ENCODE measurements at regions not wholly inside any gene's neighbourhood (a gene's known extent, or its start where the extent isn't known, plus 50 kb on each side); places are given as distances from the start of the nearest gene placed in this dataset.

- no peak for TF ChIP-seq CTCF (IDR thresholded peaks at IDR 0.05)
- peaks cover 0 to 10% of the 10 kb centered on the region in 2 donors for H3K4me1 ChIP-seq
- intact Hi-C loops (cut with DNase I) = no loop called here
- peak overlapping the region in 1 of 2 donors; percentile 36 for H3K27ac ChIP-seq
- no peaks in the 10 kb centered on the region for H3K9me3 ChIP-seq
- H3K27me3 ChIP-seq = no peaks in the 10 kb centered on the region
- DNase-seq (ENCODE audit: low spot score in 2 of 2) = no peak
- no peak overlapping the region for H3K4me3 ChIP-seq
- no peaks in the 10 kb centered on the region for H3K36me3 ChIP-seq
Measured at GRCh38 chr5:143987264-143987663, 175.3 kb downstream of the HMHB1 start.

- H3K36me3 ChIP-seq = no peaks in the 10 kb centered on the region
- no peak for TF ChIP-seq CTCF (IDR thresholded peaks at IDR 0.05)
- H3K27ac ChIP-seq = no peak overlapping the region
- intact Hi-C loops (cut with DNase I) = no loop called here
- no peak for DNase-seq (ENCODE audit: low spot score in 2 of 2)
- no peaks in the 10 kb centered on the region for H3K27me3 ChIP-seq
- H3K4me1 ChIP-seq = peaks cover 0 to 10% of the 10 kb centered on the region in 2 donors
- no peaks in the 10 kb centered on the region for H3K9me3 ChIP-seq
- H3K4me3 ChIP-seq = no peak overlapping the region
Measured at GRCh38 chr5:143987751-143988560, 176.0 kb downstream of the HMHB1 start.

- Histone ChIP-seq H3K36me3 (no peaks in the 10 kb centered on the region), H3K4me1 (no peaks in the 10 kb centered on the region), H3K9me3 (no peaks in the 10 kb centered on the region), H3K4me3 (no peak overlapping the region), H3K27ac (no peak overlapping the region), H3K27me3 (no peaks in the 10 kb centered on the region)
- TF ChIP-seq CTCF (IDR thresholded peaks at IDR 0.05) = no peak
- intact Hi-C loops (cut with DNase I) = no loop called here
- no peak for DNase-seq (ENCODE audit: low spot score in 2 of 2)
Measured at GRCh38 chr5:143992496-143992895, 178.0 kb downstream of the YIPF5 start.

- no peak for DNase-seq (ENCODE audit: low spot score in 2 of 2)
- TF ChIP-seq CTCF (IDR thresholded peaks at IDR 0.05) = no peak
Measured at GRCh38 chr5:144002876-144003275, 167.6 kb downstream of the YIPF5 start.

GRCh38 chr5:144003636-144004035 lies 166.8 kb downstream of the YIPF5 start:
- TF ChIP-seq CTCF (IDR thresholded peaks at IDR 0.05) = no peak
- Histone ChIP-seq H3K4me1 (no peaks in the 10 kb centered on the region), H3K27ac (no peak overlapping the region), H3K4me3 (no peak overlapping the region), H3K36me3 (no peaks in the 10 kb centered on the region), H3K9me3 (no peaks in the 10 kb centered on the region), H3K27me3 (no peaks in the 10 kb centered on the region)
- DNase-seq (ENCODE audit: low spot score in 2 of 2) = no peak
- intact Hi-C loops (cut with DNase I) = no loop called here

More at GRCh38 chr5:144002876-144003275, 167.6 kb downstream of the YIPF5 start:
- intact Hi-C loops (cut with DNase I) = no loop called here
- Histone ChIP-seq H3K4me3 (no peak overlapping the region), H3K36me3 (no peaks in the 10 kb centered on the region), H3K9me3 (no peaks in the 10 kb centered on the region), H3K4me1 (no peaks in the 10 kb centered on the region), H3K27ac (no peak overlapping the region), H3K27me3 (no peaks in the 10 kb centered on the region)
